Activated naive CD8-positive, alpha-beta T cell treated with anti-CD3 and anti-CD28 coated beads, Interleukin-2, amount 50 U/mL, for 24 hours (primary cell): ENCODE measurements at regions not wholly inside any gene's neighbourhood (a gene's known extent, or its start where the extent isn't known, plus 50 kb on each side); places are given as distances from the start of the nearest gene placed in this dataset.
A peak's percentile ranks its signal among the peaks of the same experiment; 100 is the strongest.
"Not testable (repeated sequence)": the region's sequence is repeated elsewhere in the genome, so short reads cannot be mapped to it uniquely, and the experiment has no call there.

Experiments used
- ATAC-seq: fragments of 150-1000 bp; cut with Tn5 transposase; one replicate; pipeline ENCODE4 v1.10.0; 2021
- DNase-seq: peaks from one replicate; pipeline ENCODE4 v3.0.0; 2021
- H3K27ac Mint-ChIP-seq: one replicate; pipeline ENCODE4 v1.8.0; 2021; ENCODE audit warnings: mild to moderate bottlenecking, mixed read lengths
- H3K27me3 Mint-ChIP-seq: one replicate; pipeline ENCODE4 v1.8.0; 2021; ENCODE audit warnings: mixed read lengths
- H3K36me3 Mint-ChIP-seq: one replicate; pipeline ENCODE4 v1.8.0; 2021; ENCODE audit warnings: low read depth, mixed read lengths
- H3K4me1 Mint-ChIP-seq: one replicate; pipeline ENCODE4 v1.8.0; 2021; ENCODE audit warnings: mixed read lengths
- H3K4me3 Mint-ChIP-seq: one replicate; pipeline ENCODE4 v1.8.0; 2021; ENCODE audit warnings: mild to moderate bottlenecking, moderate library complexity, mixed read lengths
- H3K9me3 Mint-ChIP-seq: one replicate; pipeline ENCODE4 v1.8.0; 2021; ENCODE audit warnings: mixed read lengths

GRCh38 chr4:67365661-67366245, 179.6 kb downstream of the CENPC start:
- Mint-ChIP-seq H3K27ac (no peak overlapping the region), H3K36me3 (peaks cover 2% of the 10 kb centered on the region)

GRCh38 chr4:67355806-67356205, 189.5 kb downstream of the CENPC start:
- Mint-ChIP-seq H3K9me3 (peaks cover 2% of the 10 kb centered on the region), H3K27me3 (no peaks in the 10 kb centered on the region), H3K36me3 (no peaks in the 10 kb centered on the region), H3K4me1 (no peaks in the 10 kb centered on the region), H3K4me3 (no peak overlapping the region), H3K27ac (no peak overlapping the region)
- DNase-seq (no peak), ATAC-seq (no peak)

More at GRCh38 chr4:67365661-67366245, 179.6 kb downstream of the CENPC start:
- Mint-ChIP-seq H3K27me3 (peaks cover 5% of the 10 kb centered on the region), H3K4me3 (no peak overlapping the region), H3K4me1 (no peaks in the 10 kb centered on the region), H3K9me3 (peaks cover 10% of the 10 kb centered on the region)
- ATAC-seq (no peak), DNase-seq (no peak)

- Mint-ChIP-seq H3K9me3 (no peaks in the 10 kb centered on the region), H3K27me3 (no peaks in the 10 kb centered on the region), H3K4me1 (no peaks in the 10 kb centered on the region), H3K27ac (no peak overlapping the region), H3K36me3 (no peaks in the 10 kb centered on the region), H3K4me3 (no peak overlapping the region)
- DNase-seq, result no peak
- no peak for ATAC-seq
Measured at GRCh38 chr4:67346654-67347053, 198.6 kb downstream of the CENPC start.

GRCh38 chr4:67344594-67345380, 200.5 kb downstream of the CENPC start:
- H3K4me1 Mint-ChIP-seq, result no peaks in the 10 kb centered on the region
- H3K9me3 Mint-ChIP-seq, result no peaks in the 10 kb centered on the region
- H3K36me3 Mint-ChIP-seq, result no peaks in the 10 kb centered on the region
- no peaks in the 10 kb centered on the region for H3K27me3 Mint-ChIP-seq
- DNase-seq (no peak), ATAC-seq (no peak)
- H3K4me3 Mint-ChIP-seq, result no peak overlapping the region
- no peak overlapping the region for H3K27ac Mint-ChIP-seq

DNA sequence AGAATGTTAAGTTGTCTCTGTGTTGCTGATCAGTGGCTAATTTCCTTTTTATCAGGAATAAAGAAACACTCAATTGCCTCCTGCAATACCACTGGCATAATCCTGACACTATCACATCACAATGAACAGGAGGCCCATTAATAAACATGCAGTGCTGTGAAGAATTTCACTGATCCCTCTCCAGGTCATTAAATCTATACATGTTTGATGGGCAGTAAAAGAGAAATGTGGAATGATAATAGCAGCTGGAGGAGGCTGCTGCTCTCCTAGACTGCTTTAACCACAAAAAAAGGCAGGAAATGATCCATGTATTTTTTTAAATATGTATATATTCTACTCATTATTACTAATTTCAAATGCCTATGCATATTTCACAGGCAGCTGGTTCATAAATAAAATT, 202.1 kb downstream of the CENPC start:
- no peaks in the 10 kb centered on the region for H3K27me3 Mint-ChIP-seq
- ATAC-seq, result no peak

GRCh38 chr4:67342291-67342690, 203.0 kb downstream of the CENPC start:
- DNase-seq (no peak), ATAC-seq (no peak)
- Mint-ChIP-seq H3K4me3 (no peak overlapping the region), H3K9me3 (no peaks in the 10 kb centered on the region), H3K27me3 (no peaks in the 10 kb centered on the region), H3K4me1 (no peaks in the 10 kb centered on the region), H3K36me3 (no peaks in the 10 kb centered on the region), H3K27ac (no peak overlapping the region)

More for the DNA sequence above, 202.1 kb downstream of the CENPC start:
- Mint-ChIP-seq H3K27ac (no peak overlapping the region), H3K4me1 (no peaks in the 10 kb centered on the region), H3K36me3 (no peaks in the 10 kb centered on the region), H3K9me3 (no peaks in the 10 kb centered on the region), H3K4me3 (no peak overlapping the region)
- no peak for DNase-seq

DNA sequence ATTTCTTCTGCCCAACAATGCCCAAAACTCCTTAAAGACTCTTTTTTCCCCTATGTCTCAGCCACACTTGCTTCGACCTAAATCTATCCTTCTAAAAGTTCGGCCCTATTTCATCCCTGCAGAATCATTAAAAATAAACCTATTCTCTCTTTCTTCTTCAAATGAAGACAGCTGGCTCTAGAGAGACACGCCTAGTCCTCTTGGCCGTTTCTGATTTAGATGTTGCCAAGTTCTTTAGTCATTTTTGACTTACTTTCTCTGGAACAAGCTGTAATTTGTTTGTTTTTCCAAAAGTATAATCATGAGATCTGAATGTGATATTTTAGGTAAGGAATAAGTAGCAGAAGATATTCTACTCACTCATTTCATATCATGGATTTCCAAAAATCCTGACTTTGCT, 211.6 kb downstream of the CENPC start:
- ATAC-seq, result no peak
- no peaks in the 10 kb centered on the region for H3K36me3 Mint-ChIP-seq
- H3K9me3 Mint-ChIP-seq, result no peaks in the 10 kb centered on the region
- DNase-seq, result no peak
- no peak overlapping the region for H3K4me3 Mint-ChIP-seq
- no peak overlapping the region for H3K27ac Mint-ChIP-seq
- no peaks in the 10 kb centered on the region for H3K4me1 Mint-ChIP-seq
- peaks cover 16% of the 10 kb centered on the region for H3K27me3 Mint-ChIP-seq

DNA sequence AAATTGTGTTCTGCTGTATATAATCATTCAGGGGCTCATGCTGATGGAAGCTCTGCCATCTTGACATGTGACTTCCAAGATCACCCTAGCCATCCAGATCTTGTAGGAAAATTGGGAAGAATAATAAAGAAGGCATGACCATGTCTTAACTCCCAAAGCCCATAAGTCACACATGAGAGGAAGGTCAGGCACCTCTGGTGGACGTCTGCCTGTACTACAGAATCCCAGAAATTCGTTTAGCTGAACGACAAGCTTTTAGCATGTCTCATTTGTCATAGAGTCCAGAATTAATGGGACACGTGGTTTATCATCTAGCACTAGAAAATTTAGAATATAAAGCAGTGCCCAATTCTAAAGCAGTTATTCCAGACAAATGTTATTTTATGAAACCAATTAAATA, 212.7 kb downstream of the CENPC start:
- Mint-ChIP-seq H3K4me3 (no peak overlapping the region), H3K27me3 (peaks cover 23% of the 10 kb centered on the region), H3K27ac (no peak overlapping the region), H3K9me3 (no peaks in the 10 kb centered on the region), H3K36me3 (no peaks in the 10 kb centered on the region), H3K4me1 (no peaks in the 10 kb centered on the region)
- no peak for DNase-seq
- no peak for ATAC-seq

DNA sequence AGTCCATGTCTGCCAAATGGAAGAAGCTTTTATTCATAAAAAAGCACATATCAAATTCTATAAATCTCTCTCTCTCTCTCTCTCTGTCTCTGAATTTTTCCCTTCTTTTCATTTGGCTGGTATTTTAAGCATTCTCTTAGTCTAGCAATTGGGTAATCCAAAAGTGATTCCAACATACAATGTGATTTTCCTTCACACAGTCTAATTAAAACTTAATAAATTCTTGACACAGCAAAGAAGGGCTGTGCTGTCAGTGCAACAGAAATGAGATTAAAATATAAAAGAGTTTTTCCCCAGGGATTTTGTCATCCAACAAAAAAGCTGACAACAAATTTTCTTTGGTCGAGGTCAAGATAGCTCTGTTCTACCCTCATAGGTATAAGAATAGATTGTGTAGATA, 216.9 kb downstream of the CENPC start:
- H3K36me3 Mint-ChIP-seq, result no peaks in the 10 kb centered on the region
- H3K4me1 Mint-ChIP-seq, result no peaks in the 10 kb centered on the region
- H3K4me3 Mint-ChIP-seq, result no peak overlapping the region
- H3K27ac Mint-ChIP-seq, result no peak overlapping the region
- H3K9me3 Mint-ChIP-seq, result no peaks in the 10 kb centered on the region
- DNase-seq, result no peak
- peaks cover 22% of the 10 kb centered on the region for H3K27me3 Mint-ChIP-seq
- ATAC-seq, result no peak

GRCh38 chr4:67328018-67328278, 217.4 kb downstream of the CENPC start:
- Mint-ChIP-seq H3K27ac (no peak overlapping the region), H3K4me1 (no peaks in the 10 kb centered on the region), H3K9me3 (no peaks in the 10 kb centered on the region), H3K27me3 (peaks cover 22% of the 10 kb centered on the region), H3K36me3 (no peaks in the 10 kb centered on the region), H3K4me3 (no peak overlapping the region)
- ATAC-seq, result no peak
- no peak for DNase-seq

DNA sequence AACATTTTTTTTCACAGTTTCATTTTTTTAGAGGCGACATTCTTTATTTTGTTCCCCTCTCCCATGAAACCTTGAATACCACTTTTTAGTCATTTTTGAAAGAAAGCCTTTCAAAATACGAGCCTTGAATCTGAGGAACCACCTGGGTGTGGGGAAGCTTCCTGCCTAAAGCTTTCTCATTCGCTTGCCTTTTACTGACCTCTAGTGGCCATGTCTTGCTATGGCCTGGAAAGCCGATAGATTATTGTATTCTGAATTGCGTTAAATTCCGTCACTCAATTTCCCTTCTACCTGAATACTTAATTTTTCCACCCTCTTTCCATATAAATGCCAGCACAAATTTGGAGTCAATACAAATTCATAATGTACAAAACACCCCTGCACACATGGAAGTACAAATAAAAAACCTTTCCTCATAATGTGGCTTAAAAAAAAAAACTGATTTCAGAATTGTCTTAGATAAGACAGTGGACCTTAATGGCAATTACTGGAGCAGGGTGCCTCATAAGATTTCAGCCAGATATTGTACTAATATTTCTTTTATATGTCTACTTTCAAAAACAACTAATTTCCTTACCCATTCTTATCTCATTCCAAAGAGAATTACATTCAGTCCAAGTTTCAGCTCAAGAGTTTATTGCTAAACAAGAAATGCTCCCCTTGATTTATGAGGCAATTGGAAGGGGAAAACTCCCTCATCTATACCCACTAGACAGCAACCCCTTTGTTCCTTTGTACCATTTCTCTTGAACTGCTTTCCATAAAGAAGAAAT, 217.9 kb downstream of the CENPC start:
- DNase-seq (peak; percentile 37), ATAC-seq (peak; percentile 54)
- H3K4me3 Mint-ChIP-seq, result no peak overlapping the region
- H3K9me3 Mint-ChIP-seq, result no peaks in the 10 kb centered on the region
- H3K36me3 Mint-ChIP-seq, result no peaks in the 10 kb centered on the region
- H3K27ac Mint-ChIP-seq, result no peak overlapping the region
- H3K4me1 Mint-ChIP-seq, result no peaks in the 10 kb centered on the region
- peaks cover 19% of the 10 kb centered on the region for H3K27me3 Mint-ChIP-seq

DNA sequence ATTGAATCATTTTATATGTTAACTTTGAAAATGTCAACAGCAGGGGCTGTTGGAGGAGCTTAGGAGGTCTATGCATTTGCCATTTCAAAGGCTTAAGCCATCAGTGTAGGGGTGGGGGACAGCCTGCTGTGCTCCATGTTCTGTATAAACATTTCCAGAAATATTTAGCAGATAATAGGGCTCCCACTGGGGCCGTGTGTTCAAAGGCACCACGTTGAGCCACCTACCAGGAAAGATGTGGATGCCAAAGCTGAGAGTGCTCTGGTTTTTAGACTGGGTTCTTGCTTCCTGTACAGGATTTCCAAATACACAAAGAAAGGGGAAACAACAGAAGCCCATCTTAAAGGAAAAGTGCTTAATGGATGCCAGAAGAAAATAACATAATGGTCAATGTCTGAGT, 219.5 kb downstream of the CENPC start:
- Mint-ChIP-seq H3K4me1 (no peaks in the 10 kb centered on the region), H3K27me3 (peaks cover 18% of the 10 kb centered on the region), H3K4me3 (no peak overlapping the region), H3K9me3 (no peaks in the 10 kb centered on the region), H3K27ac (no peak overlapping the region), H3K36me3 (no peaks in the 10 kb centered on the region)
- ATAC-seq (no peak), DNase-seq (no peak)

- Mint-ChIP-seq H3K4me3 (no peak overlapping the region), H3K27me3 (no peaks in the 10 kb centered on the region), H3K9me3 (no peaks in the 10 kb centered on the region), H3K27ac (no peak overlapping the region), H3K36me3 (no peaks in the 10 kb centered on the region), H3K4me1 (no peaks in the 10 kb centered on the region)
- DNase-seq (no peak), ATAC-seq (no peak)
Measured at GRCh38 chr4:67320645-67321044, 224.7 kb downstream of the CENPC start.

- not testable (repeated sequence) for ATAC-seq, H3K27me3 Mint-ChIP-seq, H3K36me3 Mint-ChIP-seq, H3K4me3 Mint-ChIP-seq, H3K27ac Mint-ChIP-seq, H3K4me1 Mint-ChIP-seq, H3K9me3 Mint-ChIP-seq, DNase-seq
Measured at GRCh38 chr4:67319607-67320006, 225.7 kb downstream of the CENPC start.

DNA sequence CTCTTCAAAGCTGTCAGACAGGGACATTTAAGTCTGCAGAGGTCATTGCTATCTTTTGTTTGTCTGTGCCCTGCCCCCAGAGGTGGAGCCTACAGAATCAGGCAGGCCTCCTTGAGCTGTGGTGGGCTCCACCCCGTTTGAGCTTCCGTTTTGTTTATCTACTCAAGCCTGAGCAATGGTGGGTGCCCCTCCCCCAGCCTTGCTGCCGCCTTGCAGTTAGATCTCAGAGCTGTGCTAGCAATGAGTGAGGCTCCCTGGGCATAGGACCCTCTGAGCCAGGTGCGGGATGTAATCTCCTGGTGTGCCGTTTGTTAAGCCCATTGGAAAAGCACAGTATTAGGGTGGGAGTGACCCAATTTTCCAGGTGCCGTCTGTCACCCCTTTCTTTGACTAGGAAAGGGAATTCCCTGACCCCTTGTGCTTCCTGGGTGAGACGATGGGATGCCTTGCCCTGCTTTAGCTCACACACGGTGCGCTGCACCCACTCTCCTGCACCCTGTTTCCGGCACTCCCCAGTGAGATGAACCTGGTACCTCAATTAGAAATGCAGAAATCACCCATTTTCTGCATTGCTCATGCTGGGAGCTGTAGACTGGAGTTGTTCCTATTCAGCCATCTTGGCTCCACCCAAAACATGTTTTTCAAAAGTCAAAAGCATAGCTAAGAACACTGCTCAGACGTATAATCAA, 244.7 kb downstream of the CENPC start:
- H3K27ac Mint-ChIP-seq, DNase-seq, ATAC-seq, H3K4me3 Mint-ChIP-seq, H3K27me3 Mint-ChIP-seq, H3K4me1 Mint-ChIP-seq, H3K9me3 Mint-ChIP-seq, H3K36me3 Mint-ChIP-seq: not testable (repeated sequence)
